Thyroid gland (tissue), 4 donors: ENCODE measurements at regions not wholly inside any gene's neighbourhood (a gene's known extent, or its start where the extent isn't known, plus 50 kb on each side); places are given as distances from the start of the nearest gene placed in this dataset.

Experiments
- CTCF ChIP-seq, 6 experiments: fragments of 200-600 bp in 3 of 6; fragments of 450-650 bp in 3 of 6; sonication (generic) in 3 of 6; IDR thresholded peaks; one replicate each; pipeline ENCODE4 v1.5.1; 2016 to 2019; ENCODE audit warnings: antibody characterized with exemption in 6 of 6, mild to moderate bottlenecking in 2 of 6, inconsistent platforms in 1 of 6, moderate library complexity in 1 of 6
- POLR2A ChIP-seq, 2 donors: fragments of 450-650 bp; IDR thresholded peaks; one replicate each; pipeline ENCODE4 v1.6.1; 2017; ENCODE audit warnings: antibody characterized with exemption in 2 of 2, mild to moderate bottlenecking in 2 of 2, moderate library complexity in 1 of 2

GRCh38 chr4:165799384-165799815 is 73.6 kb upstream of the TLL1 start:
- TF ChIP-seq CTCF (IDR thresholded peaks at IDR 0.05) (no peak), POLR2A (IDR thresholded peaks at IDR 0.05) (no peak)
